GM18861 (cell line): ENCODE measurements at regions not wholly inside any gene's neighbourhood (a gene's known extent, or its start where the extent isn't known, plus 50 kb on each side); places are given as distances from the start of the nearest gene placed in this dataset.
"Not testable (repeated sequence)": the region's sequence is repeated elsewhere in the genome, so short reads cannot be mapped to it uniquely, and the experiment has no call there.

Experiments used
- ATAC-seq: cut with Tn5 transposase; IDR thresholded peaks from one replicate; pipeline ENCODE4 v1.9.1; 2021; ENCODE audit not compliant: unreplicated experiment

DNA sequence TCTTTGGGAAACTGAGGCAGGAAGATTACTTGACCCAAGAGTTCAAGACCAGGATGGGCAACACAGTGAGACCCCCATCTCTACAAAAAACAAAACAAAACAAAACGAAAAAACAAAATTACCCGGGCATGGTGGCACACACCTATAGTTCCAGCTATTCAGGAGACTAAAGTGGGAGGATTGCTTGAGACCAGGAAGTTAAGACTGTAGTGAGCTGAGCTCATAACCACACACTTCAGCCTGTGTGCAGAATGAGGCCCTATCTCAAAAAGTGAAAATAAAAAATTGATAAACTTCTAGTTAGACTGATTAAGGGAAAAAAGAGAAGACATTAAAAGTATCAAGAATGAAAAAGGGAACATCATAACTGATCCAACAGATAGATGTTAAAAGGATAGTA, 154.0 kb downstream of the RHOU start:
- no peak for ATAC-seq

DNA sequence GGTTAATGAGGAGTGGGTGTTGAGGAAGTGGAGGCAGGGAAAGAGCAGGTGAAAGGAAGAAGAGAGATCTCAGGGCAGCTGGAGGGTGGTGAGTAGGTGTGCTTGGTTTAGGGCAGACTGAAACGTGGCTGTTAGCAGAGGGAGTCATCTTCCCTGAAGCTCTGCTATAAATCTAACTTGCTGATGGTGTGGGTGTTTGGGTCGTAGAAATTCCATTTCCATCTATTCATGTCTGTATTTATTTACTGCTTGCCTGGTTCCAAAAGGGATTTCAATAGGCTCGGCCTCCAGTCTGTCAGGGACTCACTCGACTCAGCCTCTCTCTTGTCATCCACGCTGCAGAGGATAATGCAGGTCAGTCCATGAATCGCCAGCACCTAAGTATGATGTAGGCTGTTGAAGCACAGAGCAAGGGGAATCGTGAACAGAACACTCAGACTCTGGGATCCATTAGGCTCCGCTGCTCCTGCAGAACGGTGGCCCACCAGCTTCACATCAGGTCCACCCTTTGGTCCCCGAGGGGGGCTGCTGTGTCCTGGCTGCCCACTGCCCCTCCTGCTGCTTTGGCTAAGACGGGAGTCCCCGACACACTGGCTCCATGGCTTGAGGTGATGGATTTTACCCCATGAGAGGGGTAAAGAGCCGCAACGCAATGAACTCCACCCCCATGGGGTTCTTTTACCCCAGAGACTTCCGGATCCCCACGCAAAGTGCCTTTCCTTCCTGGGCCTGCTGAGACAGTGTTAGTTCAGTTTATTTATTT, 156.2 kb downstream of the RHOU start:
- no peak for ATAC-seq

DNA sequence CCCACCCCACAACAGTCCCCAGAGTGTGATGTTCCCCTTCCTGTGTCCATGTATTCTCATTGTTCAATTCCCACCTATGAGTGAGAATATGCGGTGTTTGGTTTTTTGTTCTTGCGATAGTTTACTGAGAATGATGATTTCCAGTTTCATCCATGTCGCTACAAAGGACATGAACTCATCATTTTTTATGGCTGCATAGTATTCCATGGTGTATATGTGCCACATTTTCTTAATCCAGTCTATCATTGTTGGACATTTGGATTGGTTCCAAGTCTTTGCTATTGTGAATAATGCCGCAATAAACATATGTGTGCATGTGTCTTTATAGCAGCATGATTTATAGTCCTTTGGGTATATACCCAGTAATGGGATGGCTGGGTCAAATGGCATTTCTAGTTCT, 156.9 kb downstream of the RHOU start:
- not testable (repeated sequence) for ATAC-seq

DNA sequence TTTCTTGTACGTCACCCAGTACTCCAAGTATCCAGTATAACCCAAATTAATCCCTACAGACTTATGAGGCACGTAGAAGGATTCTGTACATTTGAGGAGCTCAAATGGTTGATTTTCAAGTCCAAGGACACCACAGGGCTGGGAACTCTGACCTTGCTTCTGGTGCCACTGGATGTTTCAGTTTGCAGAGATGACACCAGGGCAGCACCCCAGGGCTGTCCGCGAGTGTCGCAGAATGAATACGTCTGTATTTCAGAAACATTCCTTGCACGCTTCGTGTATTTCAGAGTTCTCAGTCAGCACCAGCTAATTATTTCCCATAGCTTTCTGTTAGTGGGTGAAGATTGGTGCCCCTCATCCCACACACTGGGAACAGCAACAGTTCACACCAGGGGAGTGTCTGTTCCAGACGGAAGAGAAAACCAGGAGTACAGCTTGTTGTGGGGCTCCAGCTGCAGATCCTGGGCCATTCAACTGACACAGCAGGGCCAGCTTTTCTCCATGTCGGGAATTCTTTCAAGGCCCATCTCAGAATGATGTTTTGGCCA, 159.2 kb downstream of the RHOU start:
- no peak for ATAC-seq

DNA sequence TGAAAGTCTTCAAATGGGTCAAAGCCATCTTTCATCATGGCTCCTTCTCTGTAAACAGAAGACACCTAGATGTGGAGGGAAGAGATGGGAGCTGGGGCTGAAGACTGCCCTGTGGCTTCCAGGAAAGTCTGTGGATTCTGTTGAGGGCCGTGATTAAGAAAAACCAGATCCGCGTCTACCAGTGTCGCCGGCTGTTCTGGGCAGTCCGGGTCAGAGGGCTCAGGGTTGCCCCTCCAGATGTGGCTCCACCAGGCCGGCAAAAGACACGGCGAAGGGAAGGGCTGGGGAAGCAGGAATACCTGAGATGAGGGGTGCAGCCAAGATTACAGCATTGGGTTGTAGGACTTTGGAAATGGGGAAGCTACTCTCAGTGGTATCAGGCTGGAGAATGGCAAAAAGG, 162.6 kb downstream of the RHOU start:
- ATAC-seq, result no peak

DNA sequence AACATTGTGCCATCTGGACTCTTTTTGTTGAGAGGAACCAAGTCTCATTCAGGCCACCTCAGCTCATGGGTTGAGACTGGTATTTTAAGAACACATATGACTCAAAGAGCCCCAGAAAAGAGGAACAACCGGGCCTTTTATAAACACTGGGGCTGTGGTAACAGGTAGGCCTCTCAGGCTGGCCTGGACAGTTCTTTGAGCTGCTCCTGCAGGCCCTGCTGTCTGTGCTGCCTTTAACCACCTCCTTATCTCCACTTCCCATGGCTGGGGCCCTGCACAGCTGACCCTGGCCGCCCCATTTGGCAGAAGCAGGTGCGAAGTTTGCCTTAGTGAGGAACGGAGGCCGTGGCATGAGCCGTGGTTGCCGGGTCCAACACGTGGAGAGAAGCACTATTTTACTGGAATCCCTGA, 163.3 kb downstream of the RHOU start:
- ATAC-seq, result peak; percentile 94

DNA sequence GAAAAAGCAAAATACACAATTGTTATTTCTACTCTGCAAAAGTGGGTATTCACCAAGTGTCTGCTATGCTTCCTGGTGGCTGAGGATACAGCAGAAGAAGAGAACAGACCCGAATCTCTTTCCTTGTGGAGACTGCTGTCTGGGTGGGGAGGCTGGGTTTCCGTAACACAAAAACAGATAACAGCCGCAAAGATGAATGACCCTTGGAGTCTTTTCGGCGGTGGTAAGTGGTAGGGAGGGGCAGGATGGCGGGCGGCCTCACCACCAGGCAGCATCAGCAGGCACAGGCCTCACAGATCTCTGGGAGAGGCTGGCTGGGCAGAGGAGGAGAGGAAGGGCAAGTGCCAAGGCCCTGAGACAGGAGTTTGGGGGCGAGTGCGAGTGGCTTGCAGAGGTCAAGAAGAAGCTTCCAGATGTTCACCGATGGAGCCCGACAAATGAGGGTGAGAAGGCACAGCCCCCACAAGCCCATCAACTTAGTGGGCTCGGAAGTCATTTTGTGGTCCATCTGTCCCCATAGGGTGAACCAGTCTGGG, 164.2 kb downstream of the RHOU start:
- no peak for ATAC-seq

DNA sequence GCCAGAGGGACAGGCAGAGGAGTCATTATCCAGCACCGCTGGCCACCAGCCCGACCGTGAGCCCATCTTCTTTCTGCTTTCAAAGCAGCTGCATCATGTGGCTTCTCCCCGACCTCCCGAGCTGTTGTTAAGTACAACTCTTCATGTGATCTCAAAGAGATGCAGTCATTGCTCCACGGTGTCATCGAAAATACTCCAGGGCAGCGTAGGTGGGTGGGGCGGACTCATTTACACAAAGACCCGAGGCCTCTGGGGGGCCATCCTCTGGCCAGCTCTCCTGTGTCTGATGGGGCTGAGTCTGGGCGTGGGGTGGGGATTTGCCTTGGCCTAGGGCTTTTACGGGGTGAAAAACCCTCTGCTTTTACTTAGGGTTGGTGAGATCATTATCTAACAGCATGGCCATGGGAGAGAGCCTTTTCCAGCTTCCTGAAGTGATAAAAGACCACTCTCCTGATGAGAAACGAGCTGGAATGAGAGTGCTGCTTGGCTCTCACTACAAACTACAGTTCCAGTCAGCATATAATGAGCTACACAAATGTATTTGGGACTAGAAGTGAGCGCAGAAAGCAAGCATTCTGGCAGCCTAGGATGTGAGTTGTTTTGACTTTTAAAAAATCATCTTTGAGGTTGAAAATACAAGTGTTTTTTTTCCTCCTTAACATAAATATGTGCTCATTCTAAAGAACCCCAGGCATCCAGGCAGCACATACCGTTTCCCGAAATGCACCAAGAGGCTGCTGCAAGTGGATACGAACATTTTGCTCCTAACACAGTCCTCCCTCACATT, 165.0 kb downstream of the RHOU start:
- ATAC-seq, result no peak

DNA sequence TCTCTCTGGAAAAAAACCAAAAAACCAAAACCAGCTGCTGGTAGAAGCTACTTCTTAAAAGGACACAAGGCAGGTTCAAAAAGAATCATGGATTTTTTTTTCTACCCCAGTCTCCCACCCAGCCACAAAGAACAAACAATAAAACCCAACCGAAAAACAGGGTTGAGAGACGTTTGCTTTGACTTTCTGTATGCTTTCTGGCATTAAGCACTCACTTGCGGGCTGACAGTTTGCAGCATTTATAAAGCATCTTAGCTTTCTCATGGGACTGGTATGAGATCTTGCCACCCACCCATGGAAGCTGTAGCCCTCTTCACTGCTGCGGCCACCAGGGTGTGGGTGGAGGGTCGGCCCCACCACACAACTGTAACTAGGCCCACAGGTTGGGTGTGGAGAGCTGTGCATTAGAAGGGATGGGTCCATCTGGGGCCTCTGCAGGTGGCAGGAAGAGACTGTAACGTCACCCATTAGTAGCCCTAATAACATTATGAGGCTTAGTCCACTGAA, 165.7 kb downstream of the RHOU start:
- ATAC-seq, result no peak

DNA sequence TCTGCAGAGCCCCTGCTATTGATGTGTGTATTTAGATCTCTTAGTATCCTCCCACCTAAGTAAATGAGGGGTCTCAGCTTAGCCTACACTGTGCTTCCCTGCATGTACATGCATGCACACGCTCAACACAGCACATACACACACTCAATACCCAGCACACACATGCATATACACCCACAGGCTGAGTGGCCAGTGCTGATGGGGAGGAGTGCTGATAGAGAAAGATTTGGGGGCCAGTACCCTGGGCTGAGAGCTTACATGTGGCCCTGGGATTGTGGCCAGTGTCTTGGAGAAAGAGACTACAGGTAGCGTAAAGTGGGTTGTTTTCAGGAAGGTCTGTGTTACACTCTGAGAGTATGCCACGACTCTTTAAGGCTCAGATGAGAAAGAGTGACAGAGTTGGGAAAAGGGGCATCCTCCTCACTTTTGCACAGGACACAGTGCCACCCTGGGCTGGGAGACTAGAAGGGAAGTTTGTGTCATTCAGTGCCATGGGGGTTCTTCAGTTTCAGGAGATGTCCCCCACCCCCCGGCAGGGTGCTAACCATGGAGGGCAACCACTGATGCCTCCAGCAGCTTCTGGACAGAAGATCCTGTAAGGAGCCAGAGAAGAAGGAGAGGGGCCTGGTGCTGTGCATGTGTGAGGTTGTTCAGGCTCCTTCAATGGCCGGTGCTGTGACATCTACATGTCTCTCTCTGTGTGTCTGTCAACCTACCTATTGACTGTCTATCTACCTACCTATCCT, 166.8 kb downstream of the RHOU start:
- no peak for ATAC-seq

DNA sequence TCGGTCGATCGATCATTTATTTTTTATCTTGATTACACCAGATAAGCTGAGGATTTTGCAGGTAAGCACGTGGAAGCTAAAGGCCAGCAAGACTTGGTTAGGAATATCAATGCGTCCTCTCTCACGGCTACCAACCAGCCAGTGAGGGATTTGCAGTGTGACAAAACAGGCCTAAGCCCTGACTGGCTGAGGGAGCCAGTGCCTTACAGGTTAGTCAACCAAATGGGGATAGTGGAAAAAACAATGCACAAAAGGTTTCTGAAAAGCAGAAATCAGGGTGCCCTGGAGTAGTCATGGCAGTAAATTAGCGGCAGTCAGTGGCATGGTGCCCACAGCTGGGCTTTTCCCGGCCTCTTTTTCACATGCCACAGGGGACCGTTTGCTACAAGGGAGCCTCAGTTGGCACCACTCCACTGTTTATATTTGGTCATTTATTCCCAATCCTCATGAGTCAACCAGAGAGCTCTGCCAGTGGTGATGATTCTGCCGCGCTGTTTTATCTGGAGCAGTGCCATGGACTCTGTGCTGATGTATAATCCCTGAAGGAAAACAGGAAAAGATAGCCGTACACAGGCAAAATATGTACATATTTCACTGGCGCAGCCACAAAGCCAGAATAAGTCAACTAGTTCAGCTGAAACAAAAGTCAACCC, 167.6 kb downstream of the RHOU start:
- no peak for ATAC-seq

DNA sequence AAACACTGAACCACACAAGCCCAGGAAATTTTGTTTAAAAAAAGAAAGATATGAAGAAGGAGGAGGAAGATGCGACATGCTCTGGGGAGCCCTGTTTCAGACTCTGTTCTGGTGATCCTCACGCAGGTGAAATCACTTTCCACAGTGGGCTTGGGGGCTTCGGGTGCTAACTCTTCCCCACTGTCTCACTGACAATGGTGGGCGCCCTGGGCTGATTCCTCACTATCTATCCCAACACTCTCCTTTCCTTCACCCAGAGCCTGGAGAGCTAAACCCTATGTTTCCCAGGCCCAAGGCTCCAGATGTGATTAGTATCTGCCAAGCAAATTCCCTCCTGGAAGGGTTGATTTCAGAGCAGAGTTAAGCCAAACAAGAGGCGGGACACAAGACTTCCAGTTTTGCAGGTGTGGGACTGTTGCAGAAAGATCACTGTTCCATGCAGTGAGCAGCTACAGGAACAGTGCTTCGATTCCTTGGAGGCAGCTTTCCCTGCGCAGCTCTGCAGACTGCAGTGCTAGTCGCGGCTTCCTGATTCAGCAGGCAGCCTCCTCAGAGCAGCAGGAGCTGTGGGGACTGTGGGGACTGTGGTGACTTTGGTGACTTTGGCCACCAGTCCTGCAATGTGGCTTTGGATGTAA, 168.3 kb downstream of the RHOU start:
- ATAC-seq, result no peak

DNA sequence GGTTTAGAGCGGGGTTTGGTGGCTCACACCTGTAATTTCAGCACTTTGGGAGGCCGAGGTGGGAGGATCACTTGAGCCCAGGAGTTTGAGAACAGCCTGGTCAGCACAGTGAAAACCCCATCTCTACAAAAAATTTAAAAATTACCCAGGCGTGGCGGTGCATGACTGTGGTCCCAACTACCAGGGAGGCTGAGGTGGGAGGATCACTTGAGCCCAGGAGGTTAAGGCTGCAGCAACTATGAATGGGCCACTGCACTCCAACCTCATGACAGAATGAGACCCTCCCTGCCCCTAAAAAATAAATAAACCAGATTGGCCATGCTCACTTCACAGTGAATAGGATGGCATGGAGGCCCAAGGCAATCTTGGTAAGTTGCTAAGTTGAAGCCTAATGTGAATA, 168.9 kb downstream of the RHOU start:
- no peak for ATAC-seq

DNA sequence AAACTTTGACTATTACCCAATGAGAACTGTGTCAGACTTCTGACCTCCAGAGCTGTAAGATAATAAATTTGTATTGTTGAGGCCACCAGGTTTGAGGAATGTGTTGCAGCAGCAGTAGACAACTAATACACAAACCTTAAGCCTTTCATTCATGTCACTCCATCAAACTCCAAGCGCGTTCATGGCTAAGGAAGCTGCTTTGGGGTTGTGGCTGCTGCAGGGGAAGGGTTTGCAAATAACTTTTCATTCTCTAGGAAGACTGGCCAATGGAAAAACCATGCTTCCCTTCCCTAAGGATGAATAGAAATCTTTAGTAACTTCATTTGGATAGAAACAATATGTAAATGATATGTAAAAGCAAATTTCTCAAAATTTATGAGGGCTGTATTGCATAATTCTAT, 170.4 kb downstream of the RHOU start:
- no peak for ATAC-seq

DNA sequence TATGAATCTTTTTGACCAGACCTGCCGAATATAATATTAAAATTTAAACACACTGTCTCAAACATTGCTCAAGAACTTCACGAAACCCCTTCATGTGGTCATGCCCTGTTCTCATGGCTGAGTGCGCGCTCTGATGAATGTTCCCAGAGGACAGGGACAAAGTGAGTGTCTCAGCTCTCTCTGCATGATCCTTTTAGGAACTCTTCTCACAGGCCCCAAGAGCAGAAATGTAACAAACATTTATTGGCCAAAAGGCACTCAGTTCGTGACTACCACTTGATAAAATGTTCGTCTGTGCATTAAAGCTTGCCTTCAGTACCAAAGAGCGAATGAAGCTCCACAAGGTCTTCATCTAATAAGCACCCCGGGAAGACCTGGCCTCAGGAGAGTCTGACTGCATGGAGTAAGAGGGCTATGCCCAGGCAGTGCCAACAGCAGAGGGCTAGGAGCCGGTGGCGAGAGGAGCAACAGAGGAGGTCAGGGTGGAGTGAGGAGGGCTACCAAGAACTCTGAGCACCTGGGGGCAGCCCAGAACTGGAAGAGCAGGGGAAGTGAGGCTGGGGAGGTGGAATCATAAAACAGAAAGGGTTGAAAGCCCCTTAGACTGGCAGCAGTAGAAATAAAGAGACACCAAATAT, 171.1 kb downstream of the RHOU start:
- ATAC-seq, result no peak

DNA sequence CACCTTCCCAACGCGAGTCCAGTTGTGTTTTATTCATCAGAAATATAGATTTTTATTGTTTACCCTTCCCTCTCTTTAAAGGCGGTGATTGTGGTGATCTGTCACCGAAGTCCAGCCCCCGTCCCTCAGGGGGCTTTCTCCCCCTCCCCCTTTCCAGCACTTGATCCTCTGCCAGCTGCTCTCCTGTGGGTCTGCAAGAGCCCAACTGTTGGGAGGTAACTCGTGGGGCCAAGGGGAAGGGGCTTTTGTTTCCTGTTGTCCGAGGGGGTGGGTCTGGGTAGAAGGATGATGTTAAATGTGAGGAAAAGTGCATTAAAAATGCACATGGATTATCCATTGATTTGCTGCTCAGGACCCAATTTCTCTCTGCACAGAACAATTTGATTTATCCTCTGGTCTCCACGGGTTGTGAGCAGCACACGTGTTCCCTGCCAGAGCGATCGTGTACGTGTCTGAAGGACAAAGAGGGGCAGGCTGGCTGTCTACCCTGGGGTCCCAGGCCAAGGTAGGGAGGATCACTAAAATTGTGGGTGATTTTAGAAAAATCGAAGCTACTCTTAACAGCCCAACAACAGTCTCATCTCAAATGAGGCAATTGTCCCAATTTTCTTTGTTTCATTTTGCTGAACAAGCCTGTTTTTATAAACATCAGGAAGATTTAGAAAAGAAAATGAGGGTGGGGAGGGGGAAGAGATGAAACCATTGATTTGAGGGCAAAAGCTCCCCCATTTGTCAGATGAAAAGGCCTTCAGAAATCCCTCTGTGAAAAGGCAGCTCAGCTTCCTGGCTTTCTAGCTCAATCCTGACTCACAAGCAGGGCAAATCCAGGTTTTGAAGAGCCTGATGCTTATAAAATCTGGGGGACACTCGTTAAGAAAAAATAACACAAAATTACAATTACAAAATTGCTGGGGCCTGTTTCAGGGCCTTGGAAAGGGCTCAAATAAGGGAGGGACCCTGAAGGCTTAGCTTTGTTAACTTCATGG, 176.2 kb downstream of the RHOU start:
- no peak for ATAC-seq

DNA sequence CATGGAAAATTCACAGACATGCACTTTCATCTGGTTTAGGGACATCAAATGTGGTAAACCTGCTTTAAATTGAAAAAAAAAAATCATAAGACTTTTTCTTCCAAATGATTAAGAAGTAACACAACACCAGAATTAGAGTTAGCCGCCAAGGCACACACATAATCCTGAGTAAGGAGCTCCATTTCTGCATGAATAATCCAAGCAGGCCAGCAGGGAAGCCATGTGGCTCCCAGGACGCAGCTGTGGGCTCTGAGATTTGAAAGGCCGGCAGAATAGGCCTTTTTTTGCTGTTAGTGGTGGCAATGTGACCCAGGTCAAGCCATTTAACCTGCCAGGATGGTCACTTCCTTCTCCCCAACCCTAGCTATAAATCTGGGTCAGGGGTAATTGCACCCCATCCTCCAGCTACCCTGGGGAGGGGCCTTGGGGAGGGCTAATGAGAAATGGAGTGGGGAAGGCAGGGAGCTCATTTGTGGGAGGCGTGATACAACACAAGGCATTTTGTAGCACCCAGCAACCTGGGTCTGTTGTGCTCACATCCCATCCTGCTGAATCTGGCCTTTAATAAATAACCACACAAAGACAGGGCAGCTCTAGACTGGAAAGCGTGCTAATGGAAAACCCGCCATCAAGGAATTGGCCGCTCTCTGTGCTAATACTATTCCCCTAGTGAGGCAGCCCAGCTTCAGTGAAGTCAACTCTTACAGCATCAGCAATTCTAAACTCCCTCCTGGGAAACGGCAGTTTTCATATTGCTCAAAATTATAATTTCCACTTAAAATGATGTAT, 178.5 kb downstream of the RHOU start:
- ATAC-seq, result no peak

DNA sequence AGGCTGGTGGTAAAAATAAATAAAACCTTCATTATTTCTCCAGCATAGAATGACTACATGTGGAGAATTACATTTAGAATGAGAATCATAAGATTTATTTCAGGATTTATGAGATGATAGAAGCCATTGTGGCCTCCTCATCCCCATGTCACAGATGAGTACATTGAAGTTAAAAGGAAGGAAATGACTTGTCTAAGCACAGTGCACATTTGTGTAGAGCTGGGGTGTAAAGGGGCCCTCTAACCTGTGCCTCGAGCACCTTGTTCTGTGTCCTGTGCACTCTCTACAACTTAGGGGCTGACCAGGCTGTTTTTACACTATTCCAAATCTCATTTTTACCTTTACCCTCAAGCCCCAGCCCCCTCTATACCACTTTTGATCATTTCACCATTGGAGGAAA, 179.4 kb downstream of the RHOU start:
- ATAC-seq, result no peak
